Non-pigmented ciliary epithelial cell (primary cell): ENCODE measurements at regions not wholly inside any gene's neighbourhood (a gene's known extent, or its start where the extent isn't known, plus 50 kb on each side); places are given as distances from the start of the nearest gene placed in this dataset.

Experiments
- DNase-seq: peaks from one replicate; pipeline ENCODE4 v3.0.0-alpha.2; 2010; ENCODE audit warnings: low read depth

- DNase-seq: no peak
Observed at GRCh38 chr17:45720386-45720785, 63.7 kb upstream of the CRHR1 start.

DNA sequence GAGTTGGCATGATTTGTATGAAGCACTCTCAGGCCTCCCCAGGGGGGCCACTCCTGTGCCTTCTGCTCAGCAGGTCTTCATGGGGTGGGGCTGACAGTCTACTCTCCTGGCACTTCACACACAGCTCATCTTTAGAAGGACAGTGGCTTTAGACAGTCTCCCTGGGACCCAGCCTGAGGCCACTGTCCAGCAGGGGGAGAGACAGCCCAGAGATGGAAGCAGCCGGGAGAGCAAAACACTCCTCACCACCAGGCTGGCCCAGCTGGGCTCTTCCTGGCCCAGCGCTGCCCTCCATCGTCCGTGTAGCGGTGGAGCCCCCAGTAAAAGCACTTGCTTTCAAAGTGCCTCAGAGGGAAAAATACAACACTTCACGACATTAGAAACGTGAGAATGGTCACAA, 62.0 kb upstream of the CRHR1 start:
- DNase-seq: no peak

GRCh38 chr17:45729294-45729907, 54.7 kb upstream of the CRHR1 start:
- DNase-seq: no peak

- no peak for DNase-seq
Observed at GRCh38 chr17:45730192-45730591, 53.9 kb upstream of the CRHR1 start.

DNA sequence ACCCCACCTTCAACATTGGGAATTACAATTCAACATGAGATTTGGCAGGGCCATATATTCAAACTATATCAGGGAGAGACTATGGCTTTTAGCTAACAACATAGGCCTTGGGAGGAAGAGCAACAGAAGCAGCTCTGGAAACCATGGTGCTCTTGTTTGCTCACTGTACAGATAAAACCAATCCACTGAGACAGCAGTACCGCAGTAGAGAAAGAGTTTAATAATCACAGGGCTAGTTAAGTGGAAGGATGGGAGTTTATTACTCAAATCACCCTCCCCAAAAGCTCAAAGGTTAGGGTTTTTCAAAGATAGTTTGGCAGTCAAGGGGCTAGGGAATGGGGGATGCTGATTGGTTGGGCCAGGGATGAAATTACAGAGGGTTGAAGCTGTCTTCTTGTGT, 52.7 kb upstream of the CRHR1 start:
- DNase-seq: no peak

DNA sequence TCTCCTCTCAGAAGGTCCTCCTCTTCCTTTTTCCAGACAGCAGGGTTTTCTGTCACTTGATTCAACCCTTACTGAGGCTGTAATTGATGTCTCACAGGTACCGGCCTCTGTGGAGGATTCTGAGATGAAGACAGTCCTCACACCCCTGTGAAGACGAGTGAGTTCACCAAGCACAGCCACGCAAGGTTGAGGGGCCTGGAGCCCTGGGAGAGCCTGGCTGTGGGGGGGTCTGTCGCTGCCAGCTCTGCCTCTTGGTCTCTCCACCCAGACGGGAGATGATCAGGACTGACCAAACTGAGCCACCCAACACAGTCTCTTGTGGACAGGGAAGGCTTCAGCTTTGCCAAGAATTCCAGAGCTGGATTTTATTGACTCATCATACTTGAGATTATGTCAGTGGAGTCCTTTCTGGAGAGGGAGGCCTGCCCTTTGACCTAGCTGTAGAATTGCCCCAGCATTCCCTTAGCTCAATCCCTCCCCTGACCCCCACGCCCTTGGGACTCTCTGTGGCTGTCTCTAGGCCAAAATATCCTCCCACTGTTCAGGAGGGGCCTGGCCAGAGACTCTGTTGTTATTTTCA, 51.1 kb upstream of the CRHR1 start:
- no peak for DNase-seq

GRCh38 chr17:45733781-45734180, 50.3 kb upstream of the CRHR1 start:
- no peak for DNase-seq
